ENCODE measurements at regions not wholly inside any gene's neighbourhood (a gene's known extent, or its start where the extent isn't known, plus 50 kb on each side); places are given as distances from the start of the nearest gene placed in this dataset.

DNA sequence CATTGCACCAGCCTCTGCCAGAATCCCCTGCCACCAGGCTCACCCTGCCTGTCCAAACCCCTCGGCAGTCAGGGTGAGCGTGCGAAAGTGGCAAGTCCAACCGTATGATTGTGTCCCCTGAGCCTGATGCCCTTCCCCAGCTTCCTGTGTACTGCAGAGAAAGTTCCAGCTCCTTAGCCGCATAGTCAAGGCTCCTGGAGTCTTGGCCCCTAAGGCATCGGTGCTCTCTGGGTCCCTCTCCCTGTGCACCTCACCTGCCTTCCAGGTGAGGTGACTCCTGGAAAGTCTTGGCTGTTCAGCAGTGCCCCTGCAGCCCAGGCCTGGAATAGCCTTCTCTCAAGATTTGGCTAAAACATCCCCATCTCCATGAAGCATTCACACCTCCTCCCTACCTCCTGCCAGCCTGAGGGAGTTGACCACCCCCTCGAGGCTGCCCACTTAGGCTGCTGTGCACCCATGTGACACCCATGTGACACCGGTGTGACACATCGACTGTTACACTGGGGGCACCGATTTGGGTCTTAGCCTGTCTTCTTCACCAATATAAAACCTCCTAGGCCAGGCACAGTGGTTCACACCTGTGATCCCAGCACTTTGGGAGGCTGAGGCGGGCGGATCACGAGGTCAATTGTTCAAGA, 56.1 kb upstream of the ELN start:
- peak in 3 of 6 experiments; percentile 11 to 39 (median 17) for TF ChIP-seq CTCF (IDR thresholded peaks at IDR 0.05)
- no peak for TF ChIP-seq POLR2A (IDR thresholded peaks at IDR 0.05)

Data from esophagus squamous epithelium (tissue), 4 donors.